ENCODE measurements at regions not wholly inside any gene's neighbourhood (a gene's known extent, or its start where the extent isn't known, plus 50 kb on each side); places are given as distances from the start of the nearest gene placed in this dataset.

DNA sequence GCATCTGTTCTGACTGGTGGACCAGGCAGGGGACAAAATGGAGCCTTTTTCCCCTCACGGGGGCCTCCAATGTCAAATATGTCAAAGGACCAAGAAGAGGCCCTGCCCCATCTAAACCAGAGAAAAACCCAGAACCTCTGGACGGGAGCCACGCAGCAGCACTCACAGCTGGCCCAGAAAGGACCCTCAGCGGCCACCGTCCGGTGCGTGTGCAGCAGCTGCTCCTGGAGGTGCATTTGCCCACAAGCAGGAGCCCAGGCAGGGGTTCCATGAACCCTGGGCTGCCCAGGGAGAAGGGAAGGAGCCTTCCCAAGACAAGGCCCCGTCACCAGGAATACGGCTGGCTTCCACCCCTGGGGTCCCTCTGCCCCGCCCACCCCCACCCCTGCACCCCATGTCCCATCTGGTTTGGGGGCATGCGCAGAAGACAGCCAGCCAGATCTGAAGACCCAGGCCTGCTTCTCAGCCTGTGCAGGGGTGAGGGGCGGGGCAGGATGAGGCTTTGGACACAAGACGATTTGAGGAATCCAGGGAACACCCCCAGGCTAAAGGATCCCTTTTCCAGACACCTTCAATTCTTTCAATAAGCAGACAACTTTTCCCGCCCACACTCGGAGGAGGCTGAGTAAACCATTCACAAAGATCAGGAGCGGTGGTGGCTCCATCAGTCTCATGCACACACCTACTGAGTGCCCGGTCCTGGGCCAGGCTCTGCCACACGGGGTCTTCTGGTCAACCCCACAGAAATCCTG lies 423.1 kb downstream of the SHANK2 start:
- Histone ChIP-seq H3K27me3 (ENCODE audit: control insufficient read depth, insufficient read depth, low read length) (peaks cover 3% of the 10 kb centered on the region), H3K4me3 (ENCODE audit: low read depth, low read length) (no peak overlapping the region), H3K27ac (ENCODE audit: low read depth, low read length) (no peak overlapping the region), H3K9me3 (ENCODE audit: control insufficient read depth, insufficient read depth, low read length) (peaks cover 68% of the 10 kb centered on the region)
- TF ChIP-seq, protein P1, sequence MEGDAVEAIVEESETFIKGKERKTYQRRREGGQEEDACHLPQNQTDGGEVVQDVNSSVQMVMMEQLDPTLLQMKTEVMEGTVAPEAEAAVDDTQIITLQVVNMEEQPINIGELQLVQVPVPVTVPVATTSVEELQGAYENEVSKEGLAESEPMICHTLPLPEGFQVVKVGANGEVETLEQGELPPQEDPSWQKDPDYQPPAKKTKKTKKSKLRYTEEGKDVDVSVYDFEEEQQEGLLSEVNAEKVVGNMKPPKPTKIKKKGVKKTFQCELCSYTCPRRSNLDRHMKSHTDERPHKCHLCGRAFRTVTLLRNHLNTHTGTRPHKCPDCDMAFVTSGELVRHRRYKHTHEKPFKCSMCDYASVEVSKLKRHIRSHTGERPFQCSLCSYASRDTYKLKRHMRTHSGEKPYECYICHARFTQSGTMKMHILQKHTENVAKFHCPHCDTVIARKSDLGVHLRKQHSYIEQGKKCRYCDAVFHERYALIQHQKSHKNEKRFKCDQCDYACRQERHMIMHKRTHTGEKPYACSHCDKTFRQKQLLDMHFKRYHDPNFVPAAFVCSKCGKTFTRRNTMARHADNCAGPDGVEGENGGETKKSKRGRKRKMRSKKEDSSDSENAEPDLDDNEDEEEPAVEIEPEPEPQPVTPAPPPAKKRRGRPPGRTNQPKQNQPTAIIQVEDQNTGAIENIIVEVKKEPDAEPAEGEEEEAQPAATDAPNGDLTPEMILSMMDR (IDR thresholded peaks at IDR 0.05; ENCODE audit: low read depth, low read length), result no peak
- ChIA-PET POLR2A (no interaction called here), CTCF (no interaction called here)
- no peak for DNase-seq (ENCODE audit: low read depth, low spot score)

DNA sequence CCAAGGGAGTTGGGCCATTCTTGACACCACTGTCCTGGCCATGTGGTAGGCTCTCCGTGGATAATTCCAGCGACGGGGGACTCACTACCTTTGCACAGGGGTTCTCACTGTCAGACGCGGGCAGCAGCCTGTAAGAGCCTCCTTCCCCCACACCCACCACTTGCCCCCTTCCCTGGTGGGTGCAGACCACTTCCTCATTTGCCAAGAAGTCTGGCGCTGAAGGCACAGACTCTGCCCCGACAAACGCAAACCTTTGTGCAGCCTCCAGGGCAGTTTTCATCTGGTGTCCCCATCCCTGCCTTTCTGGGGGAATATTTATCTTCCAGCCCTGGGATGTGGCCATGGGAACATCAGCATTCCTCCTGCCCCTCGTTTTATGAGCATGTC lies 422.5 kb downstream of the SHANK2 start:
- Histone ChIP-seq H3K9me3 (ENCODE audit: control insufficient read depth, insufficient read depth, low read length) (peaks cover 70% of the 10 kb centered on the region), H3K27ac (ENCODE audit: low read depth, low read length) (no peak overlapping the region), H3K4me3 (ENCODE audit: low read depth, low read length) (no peak overlapping the region), H3K27me3 (ENCODE audit: control insufficient read depth, insufficient read depth, low read length) (peaks cover 3% of the 10 kb centered on the region)
- TF ChIP-seq, protein P1 (IDR thresholded peaks at IDR 0.05; ENCODE audit: low read depth, low read length), result no peak
- no peak for DNase-seq (ENCODE audit: low read depth, low spot score)
- ChIA-PET CTCF (no interaction called here), POLR2A (no interaction called here)

GRCh38 chr11:70833011-70833410 lies 419.4 kb downstream of the SHANK2 start:
- H3K27me3 ChIP-seq (ENCODE audit: control insufficient read depth, insufficient read depth, low read length), result peaks cover 3% of the 10 kb centered on the region
- TF ChIP-seq, protein P1 (IDR thresholded peaks at IDR 0.05; ENCODE audit: low read depth, low read length), result no peak
- POLR2A ChIA-PET, result no interaction called here
- H3K9me3 ChIP-seq (ENCODE audit: control insufficient read depth, insufficient read depth, low read length), result peaks cover 85% of the 10 kb centered on the region
- H3K27ac ChIP-seq (ENCODE audit: low read depth, low read length), result no peak overlapping the region
- no peak overlapping the region for H3K4me3 ChIP-seq (ENCODE audit: low read depth, low read length)
- no peak for DNase-seq (ENCODE audit: low read depth, low spot score)
- CTCF ChIA-PET, result no interaction called here

DNA sequence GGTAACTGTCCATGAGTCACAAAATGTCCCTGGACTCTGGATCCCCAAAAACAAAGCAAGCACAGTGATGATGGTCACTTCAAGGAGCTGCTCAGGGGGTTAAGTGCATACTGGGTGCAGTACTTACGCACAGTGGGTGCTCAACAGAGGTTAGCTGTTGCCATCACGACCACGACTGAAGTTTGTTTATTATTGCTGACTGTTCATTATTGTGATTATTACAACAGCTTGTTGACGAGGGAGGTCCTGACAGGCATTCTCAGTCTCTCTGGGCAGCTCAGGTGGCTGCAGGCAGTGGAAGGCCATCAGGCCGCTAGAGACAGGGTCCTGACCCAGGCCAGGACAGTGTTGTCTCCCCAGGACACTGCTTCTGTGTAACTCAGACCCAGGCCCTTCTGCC lies 418.8 kb downstream of the SHANK2 start:
- no peak overlapping the region for H3K27ac ChIP-seq (ENCODE audit: low read depth, low read length)
- H3K9me3 ChIP-seq (ENCODE audit: control insufficient read depth, insufficient read depth, low read length), result peaks cover 85% of the 10 kb centered on the region
- POLR2A ChIA-PET, result no interaction called here
- no peak for DNase-seq (ENCODE audit: low read depth, low spot score)
- peaks cover under 1% of the 10 kb centered on the region for H3K27me3 ChIP-seq (ENCODE audit: control insufficient read depth, insufficient read depth, low read length)
- no peak overlapping the region for H3K4me3 ChIP-seq (ENCODE audit: low read depth, low read length)
- CTCF ChIA-PET, result no interaction called here
- TF ChIP-seq, protein P1 (IDR thresholded peaks at IDR 0.05; ENCODE audit: low read depth, low read length), result no peak

GRCh38 chr11:70834277-70834940 lies 418.0 kb downstream of the SHANK2 start:
- ChIA-PET POLR2A (no interaction called here), CTCF (no interaction called here)
- no peak for DNase-seq (ENCODE audit: low read depth, low spot score)
- Histone ChIP-seq H3K9me3 (ENCODE audit: control insufficient read depth, insufficient read depth, low read length) (peaks cover 84% of the 10 kb centered on the region), H3K27ac (ENCODE audit: low read depth, low read length) (no peak overlapping the region), H3K27me3 (ENCODE audit: control insufficient read depth, insufficient read depth, low read length) (no peaks in the 10 kb centered on the region), H3K4me3 (ENCODE audit: low read depth, low read length) (no peak overlapping the region)
- TF ChIP-seq, protein P1 (IDR thresholded peaks at IDR 0.05; ENCODE audit: low read depth, low read length), result no peak

All from AG04450 (cell line).